ENCODE measurements at regions not wholly inside any gene's neighbourhood (a gene's known extent, or its start where the extent isn't known, plus 50 kb on each side); places are given as distances from the start of the nearest gene placed in this dataset.

GRCh38 chr15:97679106-97679688, 281.3 kb upstream of the ARRDC4 start:
- H3K36me3 Mint-ChIP-seq = peaks cover 0 to 6% of the 10 kb centered on the region in 2 donors
- peaks cover 15 to 17% of the 10 kb centered on the region in 2 donors for H3K9me3 Mint-ChIP-seq
- no peak overlapping the region for H3K27ac Mint-ChIP-seq
- ATAC-seq = no peak
- no peak for DNase-seq (ENCODE audit: low spot score in 2 of 2)

DNA sequence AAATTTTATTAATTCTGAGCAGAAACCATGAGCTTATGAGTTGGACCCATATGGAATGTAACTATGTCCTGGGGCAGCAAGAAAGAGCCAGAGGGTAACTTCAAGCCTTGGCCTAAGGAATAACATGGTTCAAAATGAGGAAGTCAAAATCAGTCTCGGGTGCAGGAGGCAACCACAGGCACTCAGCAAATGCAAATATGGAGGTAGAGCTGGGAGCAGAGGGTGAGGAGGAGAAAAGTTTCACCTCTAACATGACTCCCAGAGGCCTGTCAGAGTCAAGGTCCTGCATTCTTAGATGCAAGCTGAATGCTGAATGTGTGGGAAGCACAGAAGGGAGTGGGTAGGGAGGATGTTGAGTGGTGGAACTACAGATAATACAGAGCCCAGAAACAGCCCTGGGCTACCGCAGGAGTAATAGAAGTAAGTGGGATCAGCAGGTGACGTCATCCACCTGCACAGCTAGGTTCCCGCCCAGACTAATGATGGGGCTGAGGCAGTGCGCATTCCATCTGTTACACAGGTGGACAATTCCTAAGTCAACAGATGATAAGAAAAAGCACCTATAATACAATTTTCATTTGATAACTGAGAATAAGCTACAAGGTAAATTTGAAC, 279.8 kb upstream of the ARRDC4 start:
- Mint-ChIP-seq H3K9me3 (peaks cover 5 to 9% of the 10 kb centered on the region in 2 donors), H3K36me3 (peaks cover 0 to 6% of the 10 kb centered on the region in 2 donors), H3K27ac (no peak overlapping the region)
- ATAC-seq (no peak), DNase-seq (ENCODE audit: low spot score in 2 of 2) (no peak)

DNA sequence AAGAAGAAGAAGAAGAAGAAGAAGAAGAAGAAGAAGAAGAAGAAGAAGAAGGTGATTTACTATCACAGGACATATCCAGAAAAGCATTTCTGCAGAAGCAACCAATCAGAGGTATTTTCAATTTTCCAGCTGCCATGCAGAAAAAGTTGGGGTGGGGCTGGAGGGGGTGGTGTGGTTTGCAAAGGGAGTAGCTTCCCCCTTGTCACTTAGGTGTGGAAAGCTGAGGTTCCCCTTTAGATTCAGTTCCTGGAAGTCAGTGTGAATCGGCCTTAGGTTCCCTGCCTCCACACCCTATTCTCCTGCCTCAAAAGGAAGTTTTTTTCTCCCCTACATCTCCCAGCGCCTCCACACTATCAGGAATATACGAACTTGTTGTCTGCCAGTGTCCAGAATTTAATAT, 276.7 kb upstream of the ARRDC4 start:
- no peak for ATAC-seq
- peaks cover 5 to 9% of the 10 kb centered on the region in 2 donors for H3K9me3 Mint-ChIP-seq
- no peak for DNase-seq (ENCODE audit: low spot score in 2 of 2)
- H3K36me3 Mint-ChIP-seq = peaks cover 0 to 6% of the 10 kb centered on the region in 2 donors
- no peak overlapping the region for H3K27ac Mint-ChIP-seq

- Mint-ChIP-seq H3K27ac (no peak overlapping the region), H3K9me3 (peaks cover 5 to 9% of the 10 kb centered on the region in 2 donors), H3K36me3 (peaks cover 0 to 6% of the 10 kb centered on the region in 2 donors)
- no peak for ATAC-seq
- DNase-seq (ENCODE audit: low spot score in 2 of 2) = no peak
Observed at GRCh38 chr15:97684249-97684648, 276.3 kb upstream of the ARRDC4 start.

- ATAC-seq (no peak), DNase-seq (ENCODE audit: low spot score in 2 of 2) (no peak)
- peaks cover 3 to 5% of the 10 kb centered on the region in 2 donors for H3K9me3 Mint-ChIP-seq
- no peak overlapping the region for H3K27ac Mint-ChIP-seq
- H3K36me3 Mint-ChIP-seq = no peaks in the 10 kb centered on the region
Observed at GRCh38 chr15:97686324-97686723, 274.2 kb upstream of the ARRDC4 start.

DNA sequence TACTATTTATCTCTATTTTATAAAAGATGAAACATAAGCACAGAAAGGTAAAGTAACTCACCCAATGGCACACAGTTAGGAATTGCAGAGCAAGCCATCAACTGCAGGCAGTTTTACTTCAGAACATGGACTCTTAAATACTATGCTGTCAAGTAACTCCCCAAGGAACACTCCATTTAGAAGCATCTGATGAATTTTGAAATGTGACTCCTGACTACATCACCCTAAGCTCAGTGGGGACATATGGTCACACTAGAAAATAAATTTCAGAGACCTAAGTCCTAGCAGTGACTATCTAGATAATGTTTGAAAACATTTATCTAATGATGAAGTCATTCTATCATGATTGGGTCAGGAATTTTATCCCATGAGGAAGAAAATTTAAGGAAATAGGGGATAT, 272.8 kb upstream of the ARRDC4 start:
- H3K9me3 Mint-ChIP-seq = peaks cover 3 to 4% of the 10 kb centered on the region in 2 donors
- no peaks in the 10 kb centered on the region for H3K36me3 Mint-ChIP-seq
- ATAC-seq (no peak), DNase-seq (ENCODE audit: low spot score in 2 of 2) (no peak)
- no peak overlapping the region for H3K27ac Mint-ChIP-seq

GRCh38 chr15:97688177-97688576, 272.3 kb upstream of the ARRDC4 start:
- H3K36me3 Mint-ChIP-seq = no peaks in the 10 kb centered on the region
- H3K27ac Mint-ChIP-seq = no peak overlapping the region
- DNase-seq (ENCODE audit: low spot score in 2 of 2) (no peak), ATAC-seq (no peak)
- peaks cover 0 to 3% of the 10 kb centered on the region in 2 donors for H3K9me3 Mint-ChIP-seq

GRCh38 chr15:97688886-97689285, 271.6 kb upstream of the ARRDC4 start:
- no peak overlapping the region for H3K27ac Mint-ChIP-seq
- no peak for DNase-seq (ENCODE audit: low spot score in 2 of 2)
- peaks cover 0 to 3% of the 10 kb centered on the region in 2 donors for H3K9me3 Mint-ChIP-seq
- ATAC-seq = no peak
- H3K36me3 Mint-ChIP-seq = no peaks in the 10 kb centered on the region

GRCh38 chr15:97691078-97691477, 269.4 kb upstream of the ARRDC4 start:
- H3K27ac Mint-ChIP-seq = no peak overlapping the region
- H3K36me3 Mint-ChIP-seq = no peaks in the 10 kb centered on the region
- H3K9me3 Mint-ChIP-seq = peaks cover 0 to 3% of the 10 kb centered on the region in 2 donors
- ATAC-seq (no peak), DNase-seq (ENCODE audit: low spot score in 2 of 2) (no peak)

DNA sequence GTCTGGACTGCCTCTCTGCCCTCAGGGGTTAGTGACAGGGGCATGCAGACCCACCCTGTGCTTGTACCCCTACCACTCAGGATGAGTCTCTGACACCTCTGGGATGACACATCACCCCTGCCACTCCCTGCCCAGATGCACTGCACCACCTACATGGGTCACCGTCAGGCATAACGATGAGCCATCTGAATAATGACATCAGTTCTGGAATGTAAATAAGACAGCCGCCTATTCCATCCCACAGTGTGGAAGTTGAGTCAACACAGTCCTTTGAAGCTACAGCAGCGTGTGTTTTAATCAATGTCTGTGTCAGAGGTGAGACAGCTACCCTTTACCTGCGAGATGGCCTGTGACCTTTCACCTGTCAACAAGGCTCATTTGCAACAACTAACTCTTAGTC, 268.7 kb upstream of the ARRDC4 start:
- H3K36me3 Mint-ChIP-seq = no peaks in the 10 kb centered on the region
- DNase-seq (ENCODE audit: low spot score in 2 of 2) (no peak), ATAC-seq (no peak)
- peaks cover 3 to 5% of the 10 kb centered on the region in 2 donors for H3K9me3 Mint-ChIP-seq
- H3K27ac Mint-ChIP-seq = no peak overlapping the region

DNA sequence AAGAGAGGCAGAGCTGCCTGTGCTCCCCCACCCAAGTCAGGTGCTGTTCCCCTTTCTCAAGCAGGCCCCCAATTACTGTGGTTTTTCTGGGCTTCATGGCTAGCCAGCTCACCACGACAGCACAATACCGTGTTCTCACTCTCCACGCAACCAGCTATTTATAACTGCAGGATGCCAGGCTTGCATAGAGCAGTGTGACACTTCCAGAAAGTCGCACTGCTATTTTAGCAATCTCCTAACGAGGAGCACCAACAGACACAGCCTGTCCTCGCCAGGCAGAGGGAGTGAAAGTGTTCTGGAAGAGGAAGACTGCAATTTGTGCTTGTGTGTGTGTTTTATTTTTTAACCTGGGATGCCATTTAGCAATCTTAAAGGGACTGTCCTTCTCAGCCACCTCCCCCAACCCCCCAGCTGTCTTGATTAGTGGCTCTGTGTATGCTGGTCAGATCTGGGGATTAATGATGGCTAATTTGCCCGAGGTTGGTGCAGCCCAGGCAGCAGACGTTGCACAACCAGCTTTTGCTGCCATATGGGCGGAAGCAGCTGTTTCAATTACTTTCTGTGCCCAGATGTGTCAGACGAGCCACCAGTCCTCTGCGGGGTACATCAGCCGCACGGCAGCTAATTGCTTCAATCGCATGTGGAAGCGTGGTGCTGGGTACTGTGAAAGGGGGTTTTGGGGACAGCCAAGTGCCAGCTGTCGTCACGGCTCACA, 268.0 kb upstream of the ARRDC4 start:
- Mint-ChIP-seq H3K36me3 (no peaks in the 10 kb centered on the region), H3K9me3 (peaks cover 5 to 7% of the 10 kb centered on the region in 2 donors), H3K27ac (no peak overlapping the region)
- ATAC-seq (no peak), DNase-seq (ENCODE audit: low spot score in 2 of 2) (no peak)

DNA sequence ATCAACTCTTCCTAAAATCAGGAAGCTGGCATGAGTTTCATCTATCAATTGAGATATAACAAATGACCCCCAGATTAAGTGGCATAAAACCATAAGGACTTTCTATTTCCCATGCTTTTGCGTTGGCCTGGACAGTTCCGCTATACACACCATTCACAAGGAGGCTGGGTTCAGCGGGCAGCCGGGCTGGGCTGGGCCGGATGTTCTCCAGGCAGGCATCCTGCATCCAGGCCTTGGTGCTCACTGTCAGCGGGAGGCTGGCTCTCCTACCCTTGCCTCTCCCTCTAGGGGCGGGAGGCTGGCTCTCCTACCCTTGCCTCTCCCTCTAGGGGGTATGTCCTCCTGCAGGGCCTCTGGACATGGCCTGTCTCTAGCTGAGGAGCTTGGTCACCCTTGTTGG, 266.0 kb upstream of the ARRDC4 start:
- Mint-ChIP-seq H3K36me3 (no peaks in the 10 kb centered on the region), H3K27ac (no peak overlapping the region), H3K9me3 (peaks cover 5 to 7% of the 10 kb centered on the region in 2 donors)
- no peak for ATAC-seq
- no peak for DNase-seq (ENCODE audit: low spot score in 2 of 2)

- ATAC-seq (no peak), DNase-seq (ENCODE audit: low spot score in 2 of 2) (no peak)
- H3K27ac Mint-ChIP-seq = no peak overlapping the region
- no peaks in the 10 kb centered on the region for H3K36me3 Mint-ChIP-seq
- H3K9me3 Mint-ChIP-seq = no peaks in the 10 kb centered on the region
Observed at GRCh38 chr15:97703400-97703799, 257.1 kb upstream of the ARRDC4 start.

DNA sequence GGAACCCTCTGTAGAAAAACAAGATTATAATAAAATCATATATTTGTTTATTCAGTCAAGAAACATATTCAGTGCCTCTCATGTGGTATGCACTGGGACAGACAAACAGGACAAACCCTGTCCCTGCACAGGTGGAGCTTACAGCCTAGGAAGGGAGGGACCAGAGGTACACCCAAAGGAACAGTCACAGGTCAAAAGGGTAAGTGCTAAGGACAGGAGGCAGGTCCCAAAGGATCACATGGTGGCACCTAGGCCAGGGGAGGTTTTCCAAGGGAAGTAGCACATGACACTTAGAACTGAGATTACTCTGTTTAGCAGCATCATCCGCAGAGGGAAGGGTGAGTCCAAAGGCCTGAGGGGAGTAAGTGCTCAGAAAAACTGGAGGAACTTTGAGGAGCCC, 254.4 kb upstream of the ARRDC4 start:
- H3K9me3 Mint-ChIP-seq = no peaks in the 10 kb centered on the region
- H3K36me3 Mint-ChIP-seq = no peaks in the 10 kb centered on the region
- no peak for DNase-seq (ENCODE audit: low spot score in 2 of 2)
- ATAC-seq = no peak
- H3K27ac Mint-ChIP-seq = no peak overlapping the region

DNA sequence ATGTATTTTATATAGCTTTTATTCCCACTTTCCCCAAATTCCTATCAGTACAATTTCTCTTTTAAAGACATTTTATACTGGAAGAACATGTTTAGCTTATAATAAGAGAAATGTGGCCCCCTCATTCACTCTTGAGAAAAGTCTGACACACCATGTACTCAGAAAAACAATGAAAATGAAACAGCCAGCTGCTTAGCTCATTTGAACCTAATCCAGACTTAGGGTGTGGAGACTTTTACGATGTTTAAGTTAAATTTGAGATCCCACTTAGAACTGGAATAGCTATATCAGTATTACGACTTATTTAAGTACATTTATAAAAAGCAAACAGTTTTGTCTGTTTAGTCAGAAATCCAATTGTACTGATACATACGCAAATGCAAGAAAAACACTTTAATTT, 252.3 kb upstream of the ARRDC4 start:
- H3K36me3 Mint-ChIP-seq = no peaks in the 10 kb centered on the region
- no peaks in the 10 kb centered on the region for H3K9me3 Mint-ChIP-seq
- no peak overlapping the region for H3K27ac Mint-ChIP-seq
- DNase-seq (ENCODE audit: low spot score in 2 of 2) (no peak), ATAC-seq (no peak)

- Mint-ChIP-seq H3K27ac (no peak overlapping the region), H3K9me3 (no peaks in the 10 kb centered on the region), H3K36me3 (no peaks in the 10 kb centered on the region)
- DNase-seq (ENCODE audit: low spot score in 2 of 2) = no peak
- ATAC-seq = no peak
Observed at GRCh38 chr15:97712530-97712929, 248.0 kb upstream of the ARRDC4 start.

DNA sequence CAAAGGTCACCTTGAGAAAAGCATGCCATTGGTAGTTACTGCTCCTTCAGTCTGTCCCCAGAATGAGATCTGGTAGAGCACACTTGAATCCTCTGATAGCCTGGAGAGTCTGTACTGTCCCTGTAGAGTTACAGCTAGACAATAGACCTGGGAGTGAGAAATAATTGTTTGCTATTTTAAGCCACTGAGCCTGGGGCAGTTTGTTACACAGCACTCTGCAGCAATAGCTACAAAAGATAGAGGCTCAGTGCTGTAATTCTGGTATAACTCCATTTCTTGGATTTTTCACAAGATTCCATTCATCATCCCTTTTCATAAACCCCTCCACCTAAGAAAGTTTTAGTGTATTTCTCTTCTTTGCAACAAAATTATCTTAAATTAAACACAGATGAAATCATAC, 242.7 kb upstream of the ARRDC4 start:
- no peak for DNase-seq (ENCODE audit: low spot score in 2 of 2)
- Mint-ChIP-seq H3K9me3 (peaks cover 8 to 14% of the 10 kb centered on the region in 2 donors), H3K27ac (no peak overlapping the region), H3K36me3 (peaks cover 0 to 7% of the 10 kb centered on the region in 2 donors)
- no peak for ATAC-seq

- ATAC-seq (no peak), DNase-seq (ENCODE audit: low spot score in 2 of 2) (no peak)
- Mint-ChIP-seq H3K9me3 (peaks cover 8 to 14% of the 10 kb centered on the region in 2 donors), H3K27ac (no peak overlapping the region), H3K36me3 (peaks cover 0 to 7% of the 10 kb centered on the region in 2 donors)
Observed at GRCh38 chr15:97718509-97718908, 242.0 kb upstream of the ARRDC4 start.
